KMS-11 (cell line): ENCODE measurements at regions not wholly inside any gene's neighbourhood (a gene's known extent, or its start where the extent isn't known, plus 50 kb on each side); places are given as distances from the start of the nearest gene placed in this dataset.

Source experiments
- H2AFZ ChIP-seq: fragments of 200-600 bp; sonication (generic); 2 replicates; pipeline ENCODE4 v1.6.1; 2016; ENCODE audit warnings: antibody characterized with exemption, mixed run types, low read depth
- H3K27ac ChIP-seq: fragments of 200-600 bp; sonication (generic); 2 replicates; pipeline ENCODE4 v1.6.1; 2016; ENCODE audit warnings: mild to moderate bottlenecking, mixed run types
- H3K27me3 ChIP-seq: fragments of 200-600 bp; sonication (generic); 2 replicates; pipeline ENCODE4 v1.6.1; 2017; ENCODE audit warnings: mild to moderate bottlenecking, low read depth, mixed run types, moderate library complexity; ENCODE audit not compliant: insufficient read depth
- H3K36me3 ChIP-seq: fragments of 200-600 bp; sonication (generic); 2 replicates; pipeline ENCODE4 v1.6.1; 2017; ENCODE audit warnings: mild to moderate bottlenecking, mixed run types; ENCODE audit not compliant: insufficient read depth
- H3K4me1 ChIP-seq: fragments of 200-600 bp; sonication (generic); 2 replicates; pipeline ENCODE4 v1.6.1; 2016; ENCODE audit warnings: mild to moderate bottlenecking, low read depth, mixed run types; ENCODE audit not compliant: poor library complexity, severe bottlenecking
- H3K4me2 ChIP-seq: fragments of 200-600 bp; sonication (generic); 2 replicates; pipeline ENCODE4 v1.7.0; 2016; ENCODE audit warnings: mild to moderate bottlenecking, mixed run types
- H3K4me3 ChIP-seq: fragments of 200-600 bp; sonication (generic); IDR thresholded peaks from 2 replicates; pipeline ENCODE4 v1.6.1; 2017; ENCODE audit warnings: low read depth, low read length, mixed read lengths; ENCODE audit not compliant: insufficient read depth
- H3K79me2 ChIP-seq: fragments of 200-600 bp; sonication (generic); 2 replicates; pipeline ENCODE4 v1.6.1; 2016; ENCODE audit warnings: low read depth, mixed run types; ENCODE audit not compliant: insufficient read depth
- H3K9ac ChIP-seq: fragments of 200-600 bp; sonication (generic); 2 replicates; pipeline ENCODE4 v1.6.1; 2016; ENCODE audit warnings: mild to moderate bottlenecking, mixed run types
- H4K20me1 ChIP-seq: fragments of 200-600 bp; sonication (generic); 2 replicates; pipeline ENCODE4 v1.6.1; 2016; ENCODE audit warnings: mild to moderate bottlenecking, mixed run types; ENCODE audit not compliant: insufficient read depth
- TF ChIP-seq, protein P1 (sequence below): fragments of 200-600 bp; sonication (generic); conservative IDR thresholded peaks from 2 replicates; pipeline ENCODE4 v1.6.1; 2017; ENCODE audit warnings: low read depth, mild to moderate bottlenecking, antibody characterized with exemption, low read length, moderate library complexity, mixed read lengths

- H2AFZ ChIP-seq = no peak overlapping the region
- TF ChIP-seq, protein P1, sequence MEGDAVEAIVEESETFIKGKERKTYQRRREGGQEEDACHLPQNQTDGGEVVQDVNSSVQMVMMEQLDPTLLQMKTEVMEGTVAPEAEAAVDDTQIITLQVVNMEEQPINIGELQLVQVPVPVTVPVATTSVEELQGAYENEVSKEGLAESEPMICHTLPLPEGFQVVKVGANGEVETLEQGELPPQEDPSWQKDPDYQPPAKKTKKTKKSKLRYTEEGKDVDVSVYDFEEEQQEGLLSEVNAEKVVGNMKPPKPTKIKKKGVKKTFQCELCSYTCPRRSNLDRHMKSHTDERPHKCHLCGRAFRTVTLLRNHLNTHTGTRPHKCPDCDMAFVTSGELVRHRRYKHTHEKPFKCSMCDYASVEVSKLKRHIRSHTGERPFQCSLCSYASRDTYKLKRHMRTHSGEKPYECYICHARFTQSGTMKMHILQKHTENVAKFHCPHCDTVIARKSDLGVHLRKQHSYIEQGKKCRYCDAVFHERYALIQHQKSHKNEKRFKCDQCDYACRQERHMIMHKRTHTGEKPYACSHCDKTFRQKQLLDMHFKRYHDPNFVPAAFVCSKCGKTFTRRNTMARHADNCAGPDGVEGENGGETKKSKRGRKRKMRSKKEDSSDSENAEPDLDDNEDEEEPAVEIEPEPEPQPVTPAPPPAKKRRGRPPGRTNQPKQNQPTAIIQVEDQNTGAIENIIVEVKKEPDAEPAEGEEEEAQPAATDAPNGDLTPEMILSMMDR = no peak
- peaks cover 2% of the 10 kb centered on the region for H3K27me3 ChIP-seq
- H3K27ac ChIP-seq = no peak overlapping the region
- no peaks in the 10 kb centered on the region for H3K4me1 ChIP-seq
- no peak overlapping the region for H3K9ac ChIP-seq
- H3K4me2 ChIP-seq = no peak overlapping the region
- H3K79me2 ChIP-seq = no peaks in the 10 kb centered on the region
- H4K20me1 ChIP-seq = no peaks in the 10 kb centered on the region
- H3K4me3 ChIP-seq = no peak overlapping the region
- no peaks in the 10 kb centered on the region for H3K36me3 ChIP-seq
Observed at GRCh38 chr15:89395031-89395430, 60.4 kb upstream of the POLG start.

GRCh38 chr15:89393056-89393455, 58.4 kb upstream of the POLG start:
- H3K9ac ChIP-seq = no peak overlapping the region
- no peaks in the 10 kb centered on the region for H3K4me1 ChIP-seq
- no peak overlapping the region for H3K27ac ChIP-seq
- no peaks in the 10 kb centered on the region for H3K79me2 ChIP-seq
- H3K36me3 ChIP-seq = no peaks in the 10 kb centered on the region
- peaks cover 6% of the 10 kb centered on the region for H3K27me3 ChIP-seq
- no peak overlapping the region for H3K4me3 ChIP-seq
- no peak overlapping the region for H3K4me2 ChIP-seq
- no peaks in the 10 kb centered on the region for H4K20me1 ChIP-seq
- TF ChIP-seq, protein P1 = no peak
- no peak overlapping the region for H2AFZ ChIP-seq

DNA sequence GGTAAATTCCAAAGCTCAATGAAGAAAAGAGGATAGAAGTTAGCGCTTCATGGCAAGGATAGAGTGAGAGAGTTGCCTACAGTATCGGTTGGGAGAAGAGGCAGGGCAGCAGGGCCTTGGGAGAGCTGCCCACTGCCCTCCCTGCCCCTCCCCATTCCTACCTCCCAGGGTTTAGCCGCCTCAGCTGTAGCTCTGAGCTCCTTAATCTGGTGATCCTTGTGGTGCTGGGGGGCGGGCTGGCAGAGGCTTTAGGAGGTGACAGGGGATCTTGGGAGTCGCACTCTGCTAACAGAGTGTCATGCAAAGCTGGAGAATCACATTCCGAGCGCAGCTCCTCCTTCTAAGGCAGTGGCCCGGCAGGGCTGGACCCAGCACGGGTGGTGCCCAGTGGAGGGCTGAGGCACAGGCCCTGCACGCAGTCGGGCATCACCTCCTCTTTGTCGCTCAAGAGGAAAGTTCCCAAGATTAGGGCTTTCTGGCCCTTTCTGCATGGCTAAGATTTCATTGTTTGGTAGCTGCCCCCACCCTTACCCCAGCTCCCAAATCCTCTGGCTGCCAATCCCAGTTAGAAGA, 57.1 kb upstream of the POLG start:
- no peaks in the 10 kb centered on the region for H3K4me1 ChIP-seq
- no peak overlapping the region for H2AFZ ChIP-seq
- no peak overlapping the region for H3K9ac ChIP-seq
- no peaks in the 10 kb centered on the region for H3K79me2 ChIP-seq
- H3K4me3 ChIP-seq = no peak overlapping the region
- peaks cover 10% of the 10 kb centered on the region for H3K27me3 ChIP-seq
- H3K27ac ChIP-seq = no peak overlapping the region
- H3K4me2 ChIP-seq = no peak overlapping the region
- no peaks in the 10 kb centered on the region for H3K36me3 ChIP-seq
- TF ChIP-seq, protein P1 = no peak
- H4K20me1 ChIP-seq = no peaks in the 10 kb centered on the region

- Histone ChIP-seq H3K4me1 (no peaks in the 10 kb centered on the region), H2AFZ (no peak overlapping the region), H4K20me1 (no peaks in the 10 kb centered on the region), H3K27ac (no peak overlapping the region), H3K4me3 (no peak overlapping the region), H3K27me3 (peaks cover 10% of the 10 kb centered on the region), H3K79me2 (no peaks in the 10 kb centered on the region), H3K36me3 (no peaks in the 10 kb centered on the region), H3K9ac (no peak overlapping the region), H3K4me2 (no peak overlapping the region)
- TF ChIP-seq, protein P1 = no peak
Observed at GRCh38 chr15:89389841-89390603, 55.4 kb upstream of the POLG start.
